Astrocyte (in vitro differentiated cells and primary cell): ENCODE measurements at regions not wholly inside any gene's neighbourhood (a gene's known extent, or its start where the extent isn't known, plus 50 kb on each side); places are given as distances from the start of the nearest gene placed in this dataset.

Source experiments
- EZH2 ChIP-seq: IDR thresholded peaks from 2 replicates; pipeline ENCODE4 v1.6.1; 2012; ENCODE audit warnings: mild to moderate bottlenecking, low read length, inconsistent platforms; ENCODE audit not compliant: insufficient read depth
- TF ChIP-seq, protein P1 (sequence below): IDR thresholded peaks from 2 replicates; pipeline ENCODE4 v1.5.1; 2011; ENCODE audit warnings: low read depth, mild to moderate bottlenecking, inconsistent platforms, low read length, moderate library complexity; ENCODE audit not compliant: insufficient read depth

DNA sequence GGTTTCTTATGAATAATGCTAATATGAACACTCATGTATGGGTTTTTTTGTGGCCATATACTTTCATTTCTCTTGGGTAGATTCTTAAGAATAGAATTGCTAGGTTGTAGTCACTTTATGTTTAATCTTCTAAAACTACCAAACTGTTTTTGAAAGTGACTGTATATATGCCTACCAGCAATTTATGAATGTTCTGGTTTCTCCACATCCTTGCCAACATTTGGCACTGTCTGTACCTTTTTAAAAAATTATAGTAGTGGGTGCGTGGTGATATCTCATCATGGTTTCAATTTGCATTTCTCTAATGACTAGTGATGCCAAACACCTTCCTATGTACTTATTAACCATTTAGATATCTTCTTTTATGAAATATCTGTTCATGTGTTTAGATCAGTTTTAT is 110.6 kb upstream of the RIOK3 start:
- TF ChIP-seq, protein P1, sequence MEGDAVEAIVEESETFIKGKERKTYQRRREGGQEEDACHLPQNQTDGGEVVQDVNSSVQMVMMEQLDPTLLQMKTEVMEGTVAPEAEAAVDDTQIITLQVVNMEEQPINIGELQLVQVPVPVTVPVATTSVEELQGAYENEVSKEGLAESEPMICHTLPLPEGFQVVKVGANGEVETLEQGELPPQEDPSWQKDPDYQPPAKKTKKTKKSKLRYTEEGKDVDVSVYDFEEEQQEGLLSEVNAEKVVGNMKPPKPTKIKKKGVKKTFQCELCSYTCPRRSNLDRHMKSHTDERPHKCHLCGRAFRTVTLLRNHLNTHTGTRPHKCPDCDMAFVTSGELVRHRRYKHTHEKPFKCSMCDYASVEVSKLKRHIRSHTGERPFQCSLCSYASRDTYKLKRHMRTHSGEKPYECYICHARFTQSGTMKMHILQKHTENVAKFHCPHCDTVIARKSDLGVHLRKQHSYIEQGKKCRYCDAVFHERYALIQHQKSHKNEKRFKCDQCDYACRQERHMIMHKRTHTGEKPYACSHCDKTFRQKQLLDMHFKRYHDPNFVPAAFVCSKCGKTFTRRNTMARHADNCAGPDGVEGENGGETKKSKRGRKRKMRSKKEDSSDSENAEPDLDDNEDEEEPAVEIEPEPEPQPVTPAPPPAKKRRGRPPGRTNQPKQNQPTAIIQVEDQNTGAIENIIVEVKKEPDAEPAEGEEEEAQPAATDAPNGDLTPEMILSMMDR: no peak
- no peak for TF ChIP-seq EZH2
